NCI-H2029 (cell line): ENCODE measurements at regions not wholly inside any gene's neighbourhood (a gene's known extent, or its start where the extent isn't known, plus 50 kb on each side); places are given as distances from the start of the nearest gene placed in this dataset.

ENCODE experiments used
- DNase-seq: peaks from one replicate; lab custom pipeline; 2025; lab: John Stamatoyannopoulos, UW

DNA sequence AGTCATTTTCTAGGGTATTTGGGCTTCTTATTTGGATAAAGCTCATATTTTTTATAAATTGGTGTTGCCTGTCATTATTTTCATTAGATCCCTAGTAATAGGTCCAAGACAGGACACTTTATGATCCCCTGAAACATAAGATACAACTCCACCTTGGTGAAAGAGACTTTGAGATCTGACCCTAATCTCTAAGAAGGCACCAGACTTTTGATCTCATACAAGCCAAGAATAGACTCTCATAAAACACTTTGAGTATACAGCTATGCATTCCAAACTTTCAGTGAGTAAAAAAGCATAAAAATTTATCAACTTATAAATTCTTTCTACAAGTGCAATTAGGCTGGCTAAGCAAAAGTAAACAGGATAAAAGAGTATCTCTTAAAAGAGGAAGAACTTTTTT lies 451.2 kb downstream of the MN1 start:
- DNase-seq, result no peak

DNA sequence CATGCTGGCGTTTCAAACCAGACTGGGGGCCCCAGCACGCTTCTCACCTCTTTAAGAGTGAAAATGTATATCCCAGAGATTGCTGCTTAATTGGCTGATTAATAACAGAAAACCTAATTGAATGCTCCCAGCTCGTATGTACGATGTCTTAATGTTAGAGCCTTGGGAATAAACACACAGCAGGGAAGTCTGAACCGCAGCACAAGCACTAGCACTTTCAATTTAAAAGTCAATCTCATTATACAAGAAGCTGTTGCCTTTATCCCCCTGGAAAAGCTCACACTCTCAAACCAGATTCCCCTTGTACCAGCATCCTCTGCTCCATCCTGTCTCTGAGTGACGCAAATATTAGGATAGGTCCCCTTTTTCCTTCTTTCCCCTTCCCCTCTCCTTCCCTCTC lies 449.1 kb downstream of the MN1 start:
- DNase-seq, result no peak

DNA sequence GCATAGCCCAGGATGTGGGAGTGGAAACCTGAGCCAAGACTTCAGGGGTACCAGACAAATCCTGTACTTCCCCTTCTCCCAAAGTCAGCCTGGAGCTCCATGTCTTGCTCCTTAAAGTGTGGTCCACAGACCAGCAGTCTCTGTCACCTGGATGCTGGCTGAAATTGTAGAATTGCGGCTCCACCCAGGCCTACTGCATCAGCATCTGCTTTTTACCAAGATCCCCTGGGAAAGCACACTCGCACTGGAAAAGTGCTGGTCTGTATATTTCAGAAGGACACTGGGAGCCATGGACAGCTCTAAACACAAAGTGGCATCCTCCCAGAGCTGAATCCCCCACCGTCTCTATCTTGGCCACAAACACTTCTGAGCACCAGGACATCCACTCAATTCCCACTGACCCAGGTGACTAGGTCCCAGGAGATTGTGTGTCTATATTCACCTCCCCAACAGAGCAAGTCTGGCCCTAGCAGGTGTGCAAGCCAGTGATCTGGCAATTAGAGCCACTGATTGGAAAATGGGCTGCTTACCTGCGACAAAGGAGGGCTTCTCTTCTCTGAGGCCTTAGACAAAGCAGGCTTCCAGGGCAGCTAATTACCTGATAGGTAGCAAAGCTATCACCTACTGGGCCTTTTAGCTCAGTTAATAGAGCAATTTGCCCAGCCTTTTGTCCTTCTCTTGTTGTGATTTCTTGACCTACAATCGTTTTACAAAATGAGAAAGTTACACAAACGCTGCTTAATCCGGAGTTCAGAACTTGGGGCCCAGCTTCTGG lies 443.3 kb downstream of the MN1 start:
- no peak for DNase-seq

DNA sequence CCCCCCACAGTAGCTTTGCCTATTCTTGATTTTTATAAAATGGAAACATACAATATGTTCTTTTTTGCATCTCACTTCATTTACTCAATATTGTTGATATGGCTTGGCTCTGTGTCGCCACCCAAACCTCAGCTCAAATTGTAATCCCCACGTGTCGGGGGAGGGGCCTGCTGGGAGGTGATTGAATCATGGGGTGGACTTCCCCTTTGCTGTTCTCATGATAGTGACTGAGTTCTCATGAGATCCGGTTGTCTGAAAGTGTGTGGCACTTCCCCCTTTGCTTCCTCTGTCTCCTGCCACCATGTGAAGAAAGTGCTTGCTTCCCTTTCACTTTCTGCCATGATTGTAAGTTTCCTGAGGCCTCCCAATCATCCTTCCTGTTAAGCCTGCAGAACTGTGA lies 431.3 kb downstream of the MN1 start:
- DNase-seq, result no peak

DNA sequence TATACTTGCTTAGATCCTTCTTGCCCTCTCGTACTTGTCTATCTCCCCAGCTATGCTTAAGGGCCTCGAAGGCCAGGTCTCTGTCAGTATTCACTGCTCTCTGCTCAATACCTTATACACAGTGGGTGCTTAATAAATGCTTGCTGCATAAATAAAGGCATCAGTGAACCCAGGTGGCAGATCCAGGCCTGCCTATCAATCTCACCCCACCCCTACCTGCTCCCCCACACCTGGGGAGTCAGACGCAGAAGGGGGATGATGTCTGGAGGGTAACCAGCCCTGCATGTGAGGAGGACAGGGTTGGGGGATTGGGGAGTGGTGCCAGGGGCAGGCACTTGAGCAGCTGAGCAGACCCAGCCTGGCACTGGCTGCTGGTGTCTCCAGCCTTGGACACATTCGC lies 430.6 kb downstream of the MN1 start:
- DNase-seq, result no peak

DNA sequence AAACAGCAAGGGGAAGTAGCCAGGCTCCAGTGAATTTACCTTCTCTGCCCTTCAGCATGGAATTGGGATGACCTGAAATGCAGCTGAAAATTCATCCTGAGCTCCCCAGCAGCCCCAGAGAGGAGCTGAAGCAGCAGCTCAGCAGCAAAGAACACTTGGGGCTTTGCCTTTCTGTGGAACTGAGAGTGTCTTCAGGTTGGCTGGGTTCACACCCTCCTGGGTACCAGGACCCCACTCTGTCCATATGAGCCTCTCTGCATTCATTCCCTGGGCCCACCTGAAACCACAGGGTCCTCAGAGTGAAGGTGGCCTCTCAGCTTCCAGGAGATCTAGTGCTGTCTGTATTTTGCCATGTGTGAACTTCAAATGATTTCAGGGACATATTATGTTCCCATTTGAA lies 429.2 kb downstream of the MN1 start:
- no peak for DNase-seq

DNA sequence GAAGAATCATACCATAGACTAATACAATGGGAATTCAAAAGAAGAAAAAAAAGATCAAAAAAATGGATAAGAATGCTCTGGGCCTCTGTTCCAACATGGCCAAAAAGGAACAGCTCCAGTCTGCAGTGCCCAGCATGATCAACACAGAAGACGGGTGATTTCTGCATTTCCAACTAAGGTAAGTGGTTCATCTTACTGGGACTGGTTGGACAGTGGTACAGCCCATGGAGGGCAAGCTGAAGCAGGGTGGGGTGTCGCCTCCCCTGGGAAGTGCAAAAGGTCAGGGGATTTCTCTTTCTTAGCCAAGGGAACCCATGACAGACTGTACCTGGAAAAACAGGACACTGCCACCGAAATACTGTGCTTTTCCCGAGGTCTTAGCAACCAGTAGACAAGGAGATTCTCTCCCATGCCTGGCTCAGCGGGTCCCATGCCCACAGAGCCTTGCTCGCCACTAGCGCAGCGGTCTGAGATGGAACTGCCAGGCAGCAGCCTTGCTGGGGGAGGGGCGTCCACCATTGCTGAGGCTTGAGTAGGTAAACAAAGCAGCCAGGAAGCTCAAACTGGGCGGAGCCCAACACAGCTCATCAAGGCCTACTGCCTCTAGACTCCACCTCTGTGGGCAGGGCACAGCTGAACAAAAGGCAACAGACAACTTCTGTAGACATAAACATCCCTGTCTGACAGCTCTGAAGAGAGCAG lies 428.4 kb downstream of the MN1 start:
- peak; percentile 91 for DNase-seq

DNA sequence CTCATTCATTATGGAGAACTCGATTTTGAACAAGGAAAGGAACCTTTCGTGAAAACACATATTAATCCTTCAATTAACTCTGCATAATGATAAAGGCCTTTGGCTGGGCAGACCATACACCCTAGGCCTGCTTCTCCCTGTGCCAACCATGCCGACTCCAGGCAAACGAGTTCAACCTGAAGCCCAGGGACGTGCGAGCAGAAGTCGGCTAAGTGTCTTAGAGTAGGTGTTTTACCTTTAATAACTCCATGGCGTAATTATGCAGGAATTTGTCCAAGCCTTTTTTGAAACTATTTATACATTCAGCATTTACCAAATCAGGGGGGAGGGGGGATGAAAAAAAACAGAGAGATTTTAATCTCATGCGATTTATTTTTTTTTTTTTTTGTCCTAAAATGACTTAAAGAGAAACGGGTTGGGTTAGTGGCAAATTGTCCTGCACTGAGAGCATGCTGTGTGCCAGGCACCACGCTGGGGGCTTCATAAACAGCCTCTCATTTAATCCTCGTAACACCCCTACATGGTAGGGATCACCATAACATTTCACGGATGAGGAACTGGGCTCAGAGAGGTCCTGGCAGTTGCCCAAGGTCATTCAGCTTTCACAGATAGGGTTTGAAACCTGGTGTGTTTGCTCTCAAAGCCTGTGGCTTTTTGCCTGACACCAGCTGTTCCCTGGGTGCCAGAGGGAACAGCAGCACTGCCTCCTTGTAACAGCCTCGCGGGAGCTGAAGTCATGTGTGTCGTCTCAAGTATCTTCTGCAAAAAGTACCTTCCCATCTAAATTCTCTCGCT lies 423.9 kb downstream of the MN1 start:
- DNase-seq, result peak; percentile 95

DNA sequence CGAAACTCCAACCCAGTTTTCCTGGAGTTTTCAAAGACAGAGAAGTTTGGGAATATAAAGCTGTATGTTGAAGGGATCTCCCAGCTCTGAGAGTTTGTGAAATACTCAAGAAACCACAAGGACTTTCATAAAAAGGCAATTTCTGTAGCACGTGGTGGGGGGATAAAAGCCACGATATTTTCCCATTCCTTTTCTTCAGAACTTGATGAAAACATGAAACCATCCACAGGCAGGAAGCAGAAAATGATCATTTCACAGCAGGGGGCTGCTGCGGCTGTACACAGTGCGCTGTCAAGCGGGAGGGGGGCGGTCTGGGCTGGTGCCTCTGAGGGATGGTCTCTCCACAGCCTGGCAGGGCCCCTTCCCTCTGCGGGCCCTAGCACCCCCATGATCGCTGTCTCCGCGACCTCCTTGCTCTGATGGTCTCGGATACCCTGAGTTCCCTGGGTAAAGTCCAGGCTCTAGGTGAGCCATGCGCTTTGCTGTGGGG lies 423.2 kb downstream of the MN1 start:
- DNase-seq, result no peak

DNA sequence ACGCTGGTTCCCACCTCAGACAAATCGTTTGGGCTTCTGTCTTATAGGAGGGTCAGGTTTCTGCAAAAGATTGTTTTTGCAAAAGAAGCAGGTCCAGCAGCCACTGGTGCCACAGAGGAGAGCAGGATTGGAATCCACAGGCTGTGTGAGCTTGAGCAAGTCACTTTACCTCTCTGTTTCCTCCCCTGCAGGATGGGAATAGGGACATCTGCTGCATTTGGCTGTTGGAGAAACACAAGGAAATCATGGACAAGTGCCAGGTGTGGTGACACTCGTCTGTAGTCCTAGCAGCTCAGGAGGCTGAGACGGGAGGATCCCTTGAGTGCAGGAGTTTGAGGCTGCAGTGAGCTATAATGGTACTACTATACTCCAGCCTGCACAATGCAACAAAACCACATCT lies 422.6 kb downstream of the MN1 start:
- DNase-seq, result peak; percentile 20

DNA sequence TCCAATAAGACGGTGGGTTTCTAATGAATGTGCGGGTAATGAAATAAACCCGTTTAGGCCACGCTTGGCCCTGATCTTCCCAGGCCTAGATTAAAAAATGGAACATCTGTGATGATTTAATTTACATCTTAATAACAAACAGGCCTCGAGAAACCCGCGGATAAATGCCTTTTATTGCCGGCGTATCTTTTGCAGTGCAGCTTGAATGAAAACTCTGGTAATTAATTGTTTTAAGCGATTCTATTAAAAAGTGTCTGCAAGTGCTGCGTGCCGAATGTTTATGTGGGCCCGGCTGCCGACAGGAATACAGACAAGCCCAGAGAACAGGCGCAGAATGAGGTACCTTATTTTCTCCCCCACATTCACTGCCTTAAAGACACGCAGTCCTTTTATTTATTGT lies 420.7 kb downstream of the MN1 start:
- no peak for DNase-seq

DNA sequence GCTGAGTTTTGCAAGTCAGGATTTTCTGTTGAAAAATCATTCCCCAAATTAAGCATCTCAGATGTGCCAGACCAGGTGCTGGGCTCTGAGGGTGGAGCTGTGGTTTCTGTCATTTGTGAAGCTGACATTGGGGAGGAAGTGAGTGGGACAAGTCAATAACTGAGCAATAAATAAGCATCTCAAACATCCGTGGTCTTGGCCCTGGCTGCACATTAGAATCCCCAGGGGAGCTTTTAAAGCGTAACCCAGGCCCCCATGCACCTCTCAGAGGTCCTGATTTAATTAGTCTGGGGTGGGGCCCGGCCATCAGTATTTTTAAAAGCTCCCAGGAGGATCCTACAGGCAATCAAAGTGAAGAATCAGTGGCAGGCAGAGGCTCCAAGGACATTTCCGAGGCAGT lies 420.0 kb downstream of the MN1 start:
- DNase-seq, result no peak

DNA sequence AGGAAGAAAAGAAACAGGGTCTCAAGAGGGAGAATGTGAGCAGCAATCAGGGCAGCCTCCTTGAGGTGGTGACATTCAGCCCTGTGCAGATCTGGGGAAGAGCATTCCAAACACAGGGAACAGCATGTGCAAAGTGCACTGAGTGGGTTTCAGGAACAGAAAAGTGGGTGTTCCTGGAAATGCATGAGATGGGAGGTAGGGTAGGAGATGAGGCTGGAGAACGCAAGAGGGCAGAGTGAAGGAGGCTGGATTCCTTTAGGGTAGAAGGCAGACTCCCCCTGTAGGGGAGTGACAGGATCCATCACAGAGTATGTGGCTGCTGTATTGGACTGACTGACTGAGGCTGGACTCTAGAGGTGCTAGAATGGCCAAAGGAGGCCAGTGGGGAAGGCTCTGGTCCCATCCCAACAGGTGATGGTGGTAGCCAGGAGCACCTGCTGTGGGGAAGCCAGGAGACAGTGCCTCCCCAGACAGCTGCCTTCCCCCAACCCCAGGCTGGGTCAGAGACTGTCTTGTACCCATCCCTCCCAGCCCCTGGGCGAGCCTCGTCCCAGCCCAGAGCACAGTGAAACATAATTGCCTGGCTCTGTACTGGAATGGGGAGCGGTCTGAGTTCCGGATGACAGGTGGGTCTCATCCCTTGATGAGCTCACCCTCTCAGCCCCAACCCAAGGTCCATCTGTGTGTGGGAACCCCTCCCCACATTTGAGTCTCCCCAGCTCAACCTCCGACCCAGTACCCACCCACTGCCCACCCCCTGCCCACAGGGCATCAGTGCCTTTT lies 419.4 kb downstream of the MN1 start:
- DNase-seq, result no peak

DNA sequence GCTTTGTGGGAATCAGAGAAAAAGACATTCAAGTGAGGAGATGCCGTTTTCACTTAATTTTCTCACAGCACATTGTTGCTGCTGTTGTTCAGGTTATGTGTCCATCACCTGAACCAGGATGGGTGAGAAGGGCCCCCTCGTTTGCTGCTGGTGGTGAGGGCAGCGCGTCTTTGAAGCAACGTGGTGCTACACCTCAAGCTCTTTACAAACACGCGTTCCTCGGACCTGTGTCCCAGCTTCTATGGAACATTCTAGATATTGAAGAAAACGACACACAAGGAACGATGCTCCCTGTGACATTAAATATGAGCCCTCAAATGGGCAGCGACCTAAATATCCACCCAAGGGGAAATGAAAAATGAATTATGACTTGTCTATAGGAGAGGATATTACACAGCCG lies 418.6 kb downstream of the MN1 start:
- no peak for DNase-seq

DNA sequence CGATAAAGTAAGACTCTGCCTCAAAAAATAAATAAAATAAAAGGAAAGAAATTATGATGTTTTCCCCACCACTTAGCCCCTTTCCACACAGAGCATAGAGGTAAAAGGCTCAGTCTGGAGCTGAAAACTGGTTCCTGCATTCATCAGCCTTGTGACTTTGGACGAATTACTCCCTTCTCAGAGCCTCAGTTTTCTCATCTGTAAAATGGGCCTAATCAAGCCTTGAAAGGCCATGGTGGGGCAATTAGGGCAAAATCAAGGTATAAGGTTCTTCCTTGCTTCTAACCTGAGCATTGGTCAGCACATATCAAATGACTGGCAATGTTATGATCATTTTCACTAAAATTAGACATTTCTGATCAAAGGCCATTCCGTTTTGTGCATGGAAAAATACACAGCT lies 417.7 kb downstream of the MN1 start:
- no peak for DNase-seq

DNA sequence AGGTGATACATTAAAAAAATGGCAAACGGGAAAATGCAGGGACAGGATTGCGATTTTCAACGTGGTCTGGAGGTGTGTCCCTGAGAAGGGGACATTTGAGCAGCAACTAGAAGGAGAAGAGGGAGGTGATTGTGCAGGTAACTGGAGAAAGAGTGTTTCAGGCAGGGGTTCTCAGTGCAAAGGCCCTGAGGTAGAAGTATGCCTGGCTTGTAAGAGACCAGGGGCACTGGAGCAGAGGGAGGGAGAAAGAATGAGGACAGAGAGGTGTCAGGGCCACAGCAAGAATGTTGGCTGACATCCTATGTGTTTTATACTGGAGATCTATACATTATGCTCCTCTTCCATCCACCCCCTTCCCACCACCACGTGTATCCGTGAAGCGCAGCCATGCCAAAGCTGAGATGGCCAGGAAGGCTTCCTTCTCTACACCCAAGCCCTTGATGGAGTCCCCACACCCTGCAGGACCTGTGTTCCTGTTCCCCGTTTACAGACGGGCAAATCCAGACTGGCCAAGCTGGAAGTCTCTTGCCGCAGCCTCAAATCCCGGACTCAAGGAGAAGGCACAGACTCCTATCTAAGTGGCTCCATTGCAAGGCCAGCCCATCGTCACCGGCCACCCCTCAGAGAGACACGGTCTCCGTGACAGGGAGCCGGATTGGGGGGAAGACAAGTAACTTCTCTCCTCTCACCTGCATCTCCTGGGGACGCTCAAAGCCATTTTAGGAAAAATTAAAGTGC lies 416.1 kb downstream of the MN1 start:
- DNase-seq, result no peak

DNA sequence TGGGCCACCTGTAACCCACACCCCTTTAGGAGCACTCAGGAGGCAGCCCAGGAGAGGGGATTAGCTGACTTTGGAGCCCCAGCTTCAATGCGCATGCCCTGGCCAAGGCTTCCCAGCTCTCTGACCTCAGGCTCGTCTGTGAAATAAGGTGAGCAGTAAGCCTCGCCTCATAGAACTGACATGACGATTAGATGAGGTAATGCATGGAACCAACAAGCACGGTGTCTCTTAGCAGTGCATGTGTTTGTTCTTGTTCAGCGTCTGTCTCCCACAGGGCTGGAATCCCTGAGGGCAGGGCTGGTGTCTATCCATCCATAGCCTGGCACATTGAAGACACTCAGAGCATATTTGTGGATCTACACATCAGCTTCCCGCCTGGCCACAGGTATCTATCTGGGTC lies 415.4 kb downstream of the MN1 start:
- no peak for DNase-seq

DNA sequence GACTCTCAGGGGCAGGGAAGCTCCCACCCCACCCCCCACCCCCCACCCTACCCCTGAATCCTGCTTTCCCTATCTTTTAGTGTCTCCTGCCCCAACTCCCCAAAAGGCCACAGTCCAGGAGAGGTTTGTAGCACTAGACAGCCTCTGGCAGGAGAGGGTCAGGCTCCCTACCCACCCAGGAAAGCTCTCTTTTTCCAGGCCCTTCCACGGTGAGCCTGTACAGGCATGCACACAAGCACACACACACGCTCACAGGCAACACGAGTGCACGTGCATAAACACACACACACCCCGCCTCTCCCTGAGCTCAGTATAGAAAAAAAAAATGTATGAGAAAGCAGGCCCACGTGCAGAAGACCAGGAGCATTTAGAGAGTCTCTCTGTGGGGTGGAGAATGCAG lies 414.0 kb downstream of the MN1 start:
- DNase-seq, result no peak

DNA sequence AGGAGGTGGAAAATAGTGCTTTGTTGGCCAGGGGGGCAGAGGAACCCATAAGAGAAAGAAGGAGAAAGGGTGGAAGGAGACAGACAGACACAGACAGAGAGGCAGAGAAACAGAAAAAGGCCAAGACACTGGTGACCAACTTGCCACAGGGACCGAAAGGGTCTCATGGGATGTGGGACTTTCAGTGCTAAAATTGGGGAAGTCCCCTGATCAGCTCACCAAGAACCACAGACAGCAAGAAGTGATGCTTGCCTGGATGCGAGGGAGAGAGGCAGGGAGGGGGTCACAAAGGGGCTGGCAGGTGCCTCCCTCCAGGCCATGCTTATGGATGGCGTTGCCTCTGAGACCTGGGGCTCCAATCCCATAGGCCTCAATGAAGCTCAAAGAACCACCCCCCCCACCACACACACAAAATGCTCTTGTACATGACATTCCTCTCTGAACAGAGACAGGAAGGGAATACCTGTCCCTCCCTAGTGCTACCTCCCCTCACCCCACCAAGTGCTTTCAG lies 413.4 kb downstream of the MN1 start:
- no peak for DNase-seq

DNA sequence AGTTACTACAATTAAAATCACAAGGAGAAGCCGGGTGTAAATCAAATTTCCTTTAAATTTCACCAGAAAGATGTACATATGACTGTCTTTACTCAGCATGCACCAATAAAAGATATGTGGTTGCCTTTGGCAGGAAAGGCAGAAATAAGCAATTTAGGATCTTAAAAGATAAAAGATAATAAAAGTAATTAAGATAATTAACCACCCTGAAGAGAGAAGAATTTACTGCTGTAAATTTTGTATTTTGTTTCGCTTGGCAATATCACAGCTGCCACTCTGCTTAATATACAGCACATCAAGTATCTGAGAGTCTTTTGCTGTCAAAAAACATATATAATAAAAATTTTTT lies 411.9 kb downstream of the MN1 start:
- DNase-seq, result no peak

DNA sequence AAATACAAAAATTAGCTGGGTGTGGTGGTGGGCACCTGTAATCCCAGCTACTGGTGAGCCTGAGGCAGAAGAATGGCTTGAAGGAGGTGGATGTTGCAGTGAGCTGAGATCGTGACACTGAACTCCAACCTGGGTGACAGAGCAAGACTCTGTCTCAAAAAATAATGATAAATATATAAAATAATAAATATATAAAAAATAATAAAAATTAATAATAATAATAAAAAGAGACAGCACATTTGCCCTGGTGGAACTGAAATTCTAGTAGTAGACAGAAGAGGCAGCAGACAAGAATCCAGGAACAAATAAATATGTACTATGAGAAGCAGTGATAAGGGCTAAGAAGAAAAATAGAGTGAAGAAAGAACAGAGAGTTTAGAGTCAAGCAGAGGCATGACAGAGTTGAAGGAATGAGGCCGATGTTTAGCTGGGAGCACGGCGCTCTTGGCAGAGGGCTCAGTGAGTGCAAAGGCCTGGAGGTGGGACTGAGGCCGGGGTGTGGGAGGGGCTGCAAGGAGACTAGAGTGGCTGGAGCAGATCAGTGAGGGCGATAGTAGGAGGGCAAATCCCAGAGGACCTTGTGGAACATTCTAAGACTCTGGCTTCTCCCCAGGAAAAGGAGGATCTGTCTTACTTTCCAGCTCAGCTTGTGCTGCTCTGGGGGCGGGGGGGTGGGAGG lies 410.3 kb downstream of the MN1 start:
- DNase-seq, result no peak
